ENCODE measurements at regions not wholly inside any gene's neighbourhood (a gene's known extent, or its start where the extent isn't known, plus 50 kb on each side); places are given as distances from the start of the nearest gene placed in this dataset.

DNA sequence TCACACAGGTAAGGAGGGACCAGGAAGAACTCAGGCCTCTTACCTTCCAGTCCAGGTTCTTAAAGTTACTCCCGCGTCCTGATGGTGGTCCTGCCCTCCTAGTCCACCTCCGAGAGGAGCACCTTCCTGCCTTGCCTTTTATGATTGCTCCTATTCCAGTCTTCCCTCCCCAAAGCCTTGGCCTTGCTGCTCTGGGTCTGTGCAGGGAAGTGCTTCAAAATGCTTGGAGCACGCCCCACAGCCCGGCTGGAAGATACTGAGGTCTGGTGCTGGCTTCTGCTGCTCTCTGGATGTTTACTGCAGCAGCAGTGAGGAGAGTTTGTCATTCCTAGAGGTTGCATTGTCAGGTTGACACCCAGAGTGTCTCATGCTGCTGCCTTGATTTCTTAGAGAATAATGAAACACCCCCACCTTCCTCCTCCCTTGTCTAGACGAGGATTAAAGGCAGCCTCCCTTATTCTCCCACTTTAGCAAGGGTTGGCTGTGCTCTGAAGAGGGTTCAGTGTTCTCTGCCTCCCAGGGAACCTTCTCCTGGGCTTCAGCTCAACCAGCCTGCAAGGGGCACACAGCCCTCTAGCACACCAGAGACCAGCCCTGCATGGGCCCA is 142.2 kb upstream of the CACNA1E start:
- CTCF ChIA-PET, result no interaction called here
- no peak for DNase-seq (ENCODE audit: low spot score)
- TF ChIP-seq, protein P1, sequence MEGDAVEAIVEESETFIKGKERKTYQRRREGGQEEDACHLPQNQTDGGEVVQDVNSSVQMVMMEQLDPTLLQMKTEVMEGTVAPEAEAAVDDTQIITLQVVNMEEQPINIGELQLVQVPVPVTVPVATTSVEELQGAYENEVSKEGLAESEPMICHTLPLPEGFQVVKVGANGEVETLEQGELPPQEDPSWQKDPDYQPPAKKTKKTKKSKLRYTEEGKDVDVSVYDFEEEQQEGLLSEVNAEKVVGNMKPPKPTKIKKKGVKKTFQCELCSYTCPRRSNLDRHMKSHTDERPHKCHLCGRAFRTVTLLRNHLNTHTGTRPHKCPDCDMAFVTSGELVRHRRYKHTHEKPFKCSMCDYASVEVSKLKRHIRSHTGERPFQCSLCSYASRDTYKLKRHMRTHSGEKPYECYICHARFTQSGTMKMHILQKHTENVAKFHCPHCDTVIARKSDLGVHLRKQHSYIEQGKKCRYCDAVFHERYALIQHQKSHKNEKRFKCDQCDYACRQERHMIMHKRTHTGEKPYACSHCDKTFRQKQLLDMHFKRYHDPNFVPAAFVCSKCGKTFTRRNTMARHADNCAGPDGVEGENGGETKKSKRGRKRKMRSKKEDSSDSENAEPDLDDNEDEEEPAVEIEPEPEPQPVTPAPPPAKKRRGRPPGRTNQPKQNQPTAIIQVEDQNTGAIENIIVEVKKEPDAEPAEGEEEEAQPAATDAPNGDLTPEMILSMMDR (conservative IDR thresholded peaks at IDR 0.05; ENCODE audit: low read depth), result no peak
- H3K27ac ChIP-seq, result no peak overlapping the region
- POLR2A ChIA-PET (ENCODE audit: low non-redundant PET), result no interaction called here

DNA sequence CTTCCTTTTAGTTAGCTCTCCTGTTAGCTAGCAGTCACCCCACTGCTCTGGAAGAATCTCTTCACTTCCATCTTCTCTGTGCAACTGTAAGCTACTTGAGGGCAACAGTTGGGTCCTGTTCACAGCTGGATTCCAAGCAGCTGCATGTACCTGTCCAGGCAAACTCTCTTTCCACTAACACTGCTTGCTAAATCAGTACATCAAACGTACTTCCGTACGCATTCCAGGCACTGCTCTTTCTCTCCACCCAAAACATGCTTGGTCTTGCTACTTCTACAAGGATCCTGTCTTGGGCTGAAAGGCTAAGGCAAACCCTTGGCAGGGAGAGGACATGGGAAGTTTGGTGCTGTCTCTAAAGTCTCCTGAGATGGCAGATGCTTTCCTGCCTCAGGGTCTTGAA is 139.2 kb upstream of the CACNA1E start:
- ChIA-PET CTCF (interaction anchor here (0.7 kb wide), 1 partner anchor 15 kb away, joined by 3 read pairs; no protein-coding TSS in a partner anchor), POLR2A (ENCODE audit: low non-redundant PET) (no interaction called here)
- TF ChIP-seq, protein P1 (conservative IDR thresholded peaks at IDR 0.05; ENCODE audit: low read depth), result no peak

DNA sequence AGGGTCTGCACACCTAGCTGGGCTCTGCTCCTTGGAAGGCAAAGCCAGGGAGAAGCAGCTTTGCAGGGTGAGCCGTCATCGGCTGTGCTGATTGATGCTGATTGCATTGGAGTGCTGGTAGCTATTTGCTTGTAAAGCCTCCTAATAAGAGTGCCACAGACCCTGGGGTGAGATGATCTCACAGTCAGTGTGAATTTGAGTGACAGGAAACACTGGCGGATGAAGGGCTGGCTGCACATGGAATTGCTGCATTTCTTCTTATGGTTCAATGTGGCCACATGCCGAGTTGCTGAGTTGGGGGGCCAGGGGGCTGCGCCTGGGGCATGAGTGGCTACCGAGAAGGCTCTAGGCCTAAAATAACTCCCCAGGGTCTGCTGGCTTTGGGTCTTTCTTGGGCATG is 138.2 kb upstream of the CACNA1E start:
- TF ChIP-seq, protein P1 (conservative IDR thresholded peaks at IDR 0.05; ENCODE audit: low read depth), result no peak
- peak overlapping the region; percentile 77 for H3K27ac ChIP-seq
- POLR2A ChIA-PET (ENCODE audit: low non-redundant PET), result no interaction called here
- no peak for DNase-seq (ENCODE audit: low spot score)
- CTCF ChIA-PET, result interaction anchor here (0.6 kb wide), 1 partner anchor 1914 kb away, joined by 4 read pairs; no protein-coding TSS in a partner anchor

More for the DNA sequence above, 139.2 kb upstream of the CACNA1E start:
- DNase-seq (ENCODE audit: low spot score), result peak; percentile 52
- peak overlapping the region; percentile 77 for H3K27ac ChIP-seq

DNA sequence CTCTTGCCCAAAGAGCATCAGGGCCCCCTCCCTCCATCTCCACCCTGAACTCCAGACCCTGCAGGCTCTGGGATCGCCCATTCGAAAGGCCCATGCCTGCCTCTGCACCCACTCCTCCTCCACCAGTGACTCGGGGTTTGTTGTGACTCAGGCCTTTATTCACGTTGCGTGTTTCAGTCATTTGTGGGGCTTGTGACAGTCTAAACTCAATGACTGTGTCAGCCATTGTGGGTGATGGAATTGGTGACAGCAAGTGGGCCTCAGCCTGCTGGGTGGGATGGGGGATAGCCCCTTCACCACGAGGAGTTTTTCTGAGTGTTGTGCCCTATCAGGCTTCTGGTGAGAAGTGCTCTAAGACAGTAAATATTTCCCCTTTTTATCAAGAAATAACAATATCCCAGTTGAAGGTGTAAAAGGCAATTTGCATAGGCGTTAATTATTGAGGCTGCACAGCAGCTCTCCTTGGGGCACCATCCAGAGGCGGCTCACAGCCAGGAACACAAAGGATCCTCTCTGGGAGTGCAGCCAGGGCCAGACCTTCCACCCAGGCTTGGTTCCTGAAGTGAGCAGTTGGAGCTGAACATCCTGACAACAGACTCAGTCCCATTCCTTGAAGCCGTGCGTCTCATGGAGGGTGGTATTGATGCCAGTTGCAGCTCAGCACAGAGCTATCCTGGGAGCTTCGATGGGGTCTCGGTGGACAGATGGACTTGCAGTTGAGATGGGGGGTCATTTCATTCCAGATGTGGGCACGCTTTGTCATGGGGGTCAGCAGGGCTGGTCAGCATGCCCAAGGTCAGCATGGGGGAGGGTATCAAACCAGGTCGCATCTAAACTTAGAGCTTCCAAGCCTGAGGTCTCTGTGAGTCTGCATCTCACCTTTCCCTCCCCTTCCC is 135.6 kb upstream of the CACNA1E start:
- DNase-seq (ENCODE audit: low spot score), result no peak
- TF ChIP-seq, protein P1 (conservative IDR thresholded peaks at IDR 0.05; ENCODE audit: low read depth), result no peak
- CTCF ChIA-PET, result no interaction called here

DNA sequence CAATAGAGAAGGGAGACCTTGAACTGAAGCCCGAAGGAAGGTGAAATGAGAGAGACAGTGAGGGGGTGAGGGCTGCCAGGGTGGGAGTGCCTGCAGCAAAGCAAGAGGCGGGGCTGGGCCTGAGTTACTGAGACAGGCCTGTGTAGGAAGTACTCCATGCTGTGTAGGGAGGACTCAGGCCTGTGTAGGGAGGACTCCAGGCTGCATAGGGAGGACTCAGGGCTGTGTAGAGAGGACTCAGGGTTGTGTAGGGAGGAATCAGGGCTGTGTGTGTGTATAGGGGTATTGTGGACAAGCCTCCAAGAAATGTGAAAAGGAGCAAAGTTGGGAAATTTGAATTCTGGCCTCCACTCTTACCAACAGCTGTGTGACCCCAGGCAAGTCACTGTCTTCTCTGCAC is 133.8 kb upstream of the CACNA1E start:
- no peak overlapping the region for H3K27ac ChIP-seq
- DNase-seq (ENCODE audit: low spot score), result no peak
- ChIA-PET POLR2A (ENCODE audit: low non-redundant PET) (no interaction called here), CTCF (no interaction called here)
- TF ChIP-seq, protein P1 (conservative IDR thresholded peaks at IDR 0.05; ENCODE audit: low read depth), result no peak

More for the DNA sequence above, 135.6 kb upstream of the CACNA1E start:
- POLR2A ChIA-PET (ENCODE audit: low non-redundant PET), result no interaction called here
- no peak overlapping the region for H3K27ac ChIP-seq

DNA sequence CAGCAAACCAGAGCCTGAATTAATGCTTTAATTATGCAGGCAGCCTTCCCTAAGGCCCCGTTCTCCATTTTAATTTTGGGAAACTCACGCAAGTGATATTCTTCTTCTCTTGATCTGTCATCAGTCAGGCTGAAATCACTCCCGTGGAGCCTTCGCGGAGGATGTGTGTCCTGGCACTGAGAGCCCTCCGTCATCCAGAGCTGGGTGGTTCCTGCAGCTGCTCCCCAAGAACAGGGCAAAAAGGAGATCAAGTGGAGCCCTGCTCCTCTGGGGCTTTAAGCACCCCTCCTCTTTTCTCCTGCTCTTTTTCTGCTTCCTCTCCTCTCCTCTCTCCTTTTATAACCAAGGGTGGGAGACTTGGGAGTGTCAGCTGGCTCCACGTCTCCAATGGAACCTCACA is 133.2 kb upstream of the CACNA1E start:
- H3K27ac ChIP-seq, result no peak overlapping the region
- TF ChIP-seq, protein P1 (conservative IDR thresholded peaks at IDR 0.05; ENCODE audit: low read depth), result no peak
- DNase-seq (ENCODE audit: low spot score), result no peak
- ChIA-PET POLR2A (ENCODE audit: low non-redundant PET) (no interaction called here), CTCF (no interaction called here)
